SU-DHL-6 (cell line): ENCODE measurements at regions not wholly inside any gene's neighbourhood (a gene's known extent, or its start where the extent isn't known, plus 50 kb on each side); places are given as distances from the start of the nearest gene placed in this dataset.
"Not testable (repeated sequence)": the region's sequence is repeated elsewhere in the genome, so short reads cannot be mapped to it uniquely, and the experiment has no call there.

Experiments used
- H2AFZ ChIP-seq: fragments of 200-600 bp; sonication (generic); 2 replicates; pipeline ENCODE4 v1.6.1; 2014; ENCODE audit warnings: low read depth, mild to moderate bottlenecking, moderate library complexity, mixed read lengths, antibody characterized with exemption, low read length; ENCODE audit not compliant: severe bottlenecking
- H3F3A ChIP-seq: fragments of 200-600 bp; shearing (Covaris generic); 2 replicates; pipeline ENCODE4 v1.6.0; 2016; ENCODE audit warnings: antibody characterized with exemption, mild to moderate bottlenecking; ENCODE audit not compliant: insufficient read depth
- H3K27ac ChIP-seq: fragments of 200-600 bp; sonication (generic); 2 replicates; pipeline ENCODE4 v1.5.1; 2016; ENCODE audit warnings: low read depth, mild to moderate bottlenecking, low read length, moderate library complexity, mixed read lengths
- H3K27me3 ChIP-seq: fragments of 200-600 bp; sonication (generic), shearing (Covaris generic); 2 replicates; pipeline ENCODE4 v1.6.0; 2014; ENCODE audit warnings: mild to moderate bottlenecking, low read length
- H3K36me3 ChIP-seq: fragments of 200-600 bp; sonication (generic); 2 replicates; pipeline ENCODE4 v1.6.1; 2014; ENCODE audit warnings: mild to moderate bottlenecking, low read length, mixed read lengths
- H3K4me2 ChIP-seq: fragments of 300-600, 200-600 bp; shearing (Covaris generic), sonication (generic); 2 replicates; pipeline ENCODE4 v1.6.0; 2014; ENCODE audit warnings: low read length, low read depth, mild to moderate bottlenecking; ENCODE audit not compliant: poor library complexity, severe bottlenecking
- H3K4me3 ChIP-seq: fragments of 200-600 bp; sonication (generic); 2 replicates; pipeline ENCODE4 v1.5.1; 2014; ENCODE audit warnings: antibody characterized with exemption, low read length, mild to moderate bottlenecking, mixed read lengths; ENCODE audit not compliant: insufficient read depth, poor library complexity, severe bottlenecking
- H3K79me2 ChIP-seq: fragments of 200-600 bp; sonication (generic); 2 replicates; pipeline ENCODE4 v1.6.1; 2014; ENCODE audit warnings: mild to moderate bottlenecking, low read length, moderate library complexity; ENCODE audit not compliant: insufficient read depth
- H3K9ac ChIP-seq: fragments of 200-600 bp; sonication (generic); 2 replicates; pipeline ENCODE4 v1.7.0; 2014; ENCODE audit warnings: mild to moderate bottlenecking, low read length
- H3K9me2 ChIP-seq: fragments of 200-600 bp; sonication (generic); replicated peaks from 2 replicates; pipeline ENCODE4 v1.6.1; 2014; ENCODE audit warnings: low read length; ENCODE audit not compliant: insufficient read depth
- H3K9me3 ChIP-seq: fragments of 200-600 bp; sonication (generic); 2 replicates; pipeline ENCODE4 v1.6.1; 2014; ENCODE audit warnings: low read length, mixed read lengths; ENCODE audit not compliant: insufficient read depth
- H4K20me1 ChIP-seq: fragments of 200-600 bp; sonication (generic); 2 replicates; pipeline ENCODE4 v1.6.1; 2014; ENCODE audit warnings: low read depth, mild to moderate bottlenecking, antibody characterized with exemption, low read length, moderate library complexity, mixed read lengths
- CTCF ChIP-seq: fragments of 200-600 bp; sonication (generic); IDR thresholded peaks from one replicate; pipeline ENCODE4 v1.5.1; 2017; ENCODE audit warnings: antibody characterized with exemption, mild to moderate bottlenecking, low read length, moderate library complexity; ENCODE audit not compliant: insufficient read depth, poor library complexity, severe bottlenecking
- EZH2phosphoT487 ChIP-seq: fragments of 200-600 bp; sonication (generic), shearing (Covaris generic); conservative IDR thresholded peaks from 2 replicates; pipeline ENCODE4 v1.6.1; 2018; ENCODE audit warnings: mild to moderate bottlenecking, antibody characterized with exemption, low read length, moderate library complexity, mixed read lengths

GRCh38 chr15:69565066-69565655 lies 112.5 kb downstream of the RPLP1 start:
- H3K36me3 ChIP-seq = no peaks in the 10 kb centered on the region
- H3K4me3 ChIP-seq = no peak overlapping the region
- no peak overlapping the region for H3K9ac ChIP-seq
- no peaks in the 10 kb centered on the region for H3K79me2 ChIP-seq
- no peaks in the 10 kb centered on the region for H3K27me3 ChIP-seq
- no peak overlapping the region for H3K27ac ChIP-seq
- no peaks in the 10 kb centered on the region for H3F3A ChIP-seq
- no peaks in the 10 kb centered on the region for H3K9me2 ChIP-seq
- no peaks in the 10 kb centered on the region for H4K20me1 ChIP-seq
- H2AFZ ChIP-seq = no peak overlapping the region
- no peak overlapping the region for H3K4me2 ChIP-seq
- no peaks in the 10 kb centered on the region for H3K9me3 ChIP-seq
- TF ChIP-seq EZH2phosphoT487 = no peak
- TF ChIP-seq CTCF = no peak

- not testable (repeated sequence) for H3K9me3 ChIP-seq, H3K4me2 ChIP-seq, H3K9ac ChIP-seq, H3K27ac ChIP-seq, H3K79me2 ChIP-seq, H3K9me2 ChIP-seq, H3K4me3 ChIP-seq, H3K36me3 ChIP-seq, H3F3A ChIP-seq, H3K27me3 ChIP-seq, H4K20me1 ChIP-seq, H2AFZ ChIP-seq
Observed at GRCh38 chr15:69567238-69567760, 114.7 kb downstream of the RPLP1 start.

GRCh38 chr15:69568173-69569009 lies 115.8 kb downstream of the RPLP1 start:
- Histone ChIP-seq H3K9me3 (no peaks in the 10 kb centered on the region), H3K36me3 (no peaks in the 10 kb centered on the region), H3K27me3 (no peaks in the 10 kb centered on the region), H2AFZ (no peak overlapping the region), H3K9me2 (no peaks in the 10 kb centered on the region), H3K79me2 (no peaks in the 10 kb centered on the region), H3K4me2 (no peak overlapping the region), H3K27ac (no peak overlapping the region), H4K20me1 (no peaks in the 10 kb centered on the region), H3K9ac (no peak overlapping the region), H3F3A (no peaks in the 10 kb centered on the region), H3K4me3 (no peak overlapping the region)
- TF ChIP-seq EZH2phosphoT487 (no peak), CTCF (no peak)

- Histone ChIP-seq H3K9ac (no peak overlapping the region), H4K20me1 (no peaks in the 10 kb centered on the region), H3K36me3 (no peaks in the 10 kb centered on the region), H3K27ac (no peak overlapping the region), H3K4me3 (no peak overlapping the region), H3K9me3 (no peaks in the 10 kb centered on the region), H3F3A (no peaks in the 10 kb centered on the region), H3K4me2 (no peak overlapping the region), H3K79me2 (no peaks in the 10 kb centered on the region), H2AFZ (no peak overlapping the region), H3K27me3 (no peaks in the 10 kb centered on the region), H3K9me2 (no peaks in the 10 kb centered on the region)
- TF ChIP-seq EZH2phosphoT487 (no peak), CTCF (no peak)
Observed at GRCh38 chr15:69570454-69570853, 117.8 kb downstream of the RPLP1 start.
